GM21786 (cell line): ENCODE measurements at regions not wholly inside any gene's neighbourhood (a gene's known extent, or its start where the extent isn't known, plus 50 kb on each side); places are given as distances from the start of the nearest gene placed in this dataset.
"Not testable (repeated sequence)": the region's sequence is repeated elsewhere in the genome, so short reads cannot be mapped to it uniquely, and the experiment has no call there.

ENCODE experiments used
- ATAC-seq: cut with Tn5 transposase; IDR thresholded peaks from one replicate; pipeline ENCODE4 v1.9.1; 2021; ENCODE audit not compliant: unreplicated experiment

GRCh38 chr4:108415389-108415788 lies 205.0 kb upstream of the RPL34 start:
- no peak for ATAC-seq

- ATAC-seq, result no peak
Measured at GRCh38 chr4:108411836-108412235, 208.5 kb upstream of the RPL34 start.

- not testable (repeated sequence) for ATAC-seq
Measured at GRCh38 chr4:108409691-108410090, 210.7 kb upstream of the RPL34 start.

GRCh38 chr4:108405586-108405985 lies 214.8 kb upstream of the RPL34 start:
- no peak for ATAC-seq

- ATAC-seq, result no peak
Measured at GRCh38 chr4:108400309-108400708, 220.1 kb upstream of the RPL34 start.

GRCh38 chr4:108399610-108400265 lies 220.6 kb upstream of the RPL34 start:
- no peak for ATAC-seq

- ATAC-seq, result no peak
Measured at GRCh38 chr4:108398836-108399235, 221.5 kb upstream of the RPL34 start.

- no peak for ATAC-seq
Measured at GRCh38 chr4:108398316-108398715, 222.1 kb upstream of the RPL34 start.

GRCh38 chr4:108397850-108398249 lies 222.5 kb upstream of the RPL34 start:
- no peak for ATAC-seq

- ATAC-seq, result no peak
Measured at GRCh38 chr4:108396900-108397497, 223.4 kb upstream of the RPL34 start.

GRCh38 chr4:108395786-108396185 lies 224.6 kb upstream of the RPL34 start:
- no peak for ATAC-seq

- no peak for ATAC-seq
Measured at GRCh38 chr4:108393890-108394472, 225.2 kb upstream of the LEF1 start.

- ATAC-seq, result no peak
Measured at GRCh38 chr4:108391701-108392455, 223.1 kb upstream of the LEF1 start.

GRCh38 chr4:108385076-108385475 lies 216.3 kb upstream of the LEF1 start:
- ATAC-seq, result no peak

- ATAC-seq, result no peak
Measured at GRCh38 chr4:108384544-108384943, 215.8 kb upstream of the LEF1 start.

- ATAC-seq, result no peak
Measured at GRCh38 chr4:108383157-108383556, 214.4 kb upstream of the LEF1 start.

- no peak for ATAC-seq
Measured at GRCh38 chr4:108382751-108383150, 214.0 kb upstream of the LEF1 start.

GRCh38 chr4:108378164-108378563 lies 209.4 kb upstream of the LEF1 start:
- no peak for ATAC-seq

GRCh38 chr4:108377021-108377420 lies 208.3 kb upstream of the LEF1 start:
- ATAC-seq, result no peak

GRCh38 chr4:108375434-108375833 lies 206.7 kb upstream of the LEF1 start:
- ATAC-seq, result no peak

GRCh38 chr4:108372681-108373080 lies 203.9 kb upstream of the LEF1 start:
- ATAC-seq, result no peak

- ATAC-seq, result no peak
Measured at GRCh38 chr4:108371282-108371681, 202.6 kb upstream of the LEF1 start.
